Common myeloid progenitor, CD34-positive (primary cell): ENCODE measurements at regions not wholly inside any gene's neighbourhood (a gene's known extent, or its start where the extent isn't known, plus 50 kb on each side); places are given as distances from the start of the nearest gene placed in this dataset.

ENCODE experiments used
- CTCF ChIA-PET: fragments of 350-600 bp; sonication (Branson Sonifier 250); formaldehyde crosslinking; loops from one replicate; lab custom pipeline; 2021; ENCODE audit warnings: antibody characterized with exemption; lab: Charles Lee
- POLR2A ChIA-PET: fragments of 350-600 bp; sonication (Branson Sonifier 250); formaldehyde crosslinking; loops from one replicate; lab custom pipeline; 2021; ENCODE audit warnings: antibody characterized with exemption; lab: Charles Lee
- DNase-seq, 3 donors: peaks; one replicate each; pipeline versions ENCODE4 v3.0.0 to v3.0.0-alpha.2; 2013
- H3K27ac ChIP-seq, 2 experiments: 1 replicate in 1 of 2; 2 replicates in 1 of 2; pipeline ENCODE4 v1.7.0; 2013; ENCODE audit warnings: inconsistent platforms in 2 of 2, low read length in 2 of 2, mild to moderate bottlenecking in 2 of 2, low read depth in 1 of 2, moderate library complexity in 1 of 2; ENCODE audit not compliant: severe bottlenecking in 2 of 2, insufficient read depth in 1 of 2, poor library complexity in 1 of 2
- H3K27me3 ChIP-seq, 5 experiments: replicated peaks in 2 of 5; 1 replicate in 3 of 5; 2 replicates in 2 of 5; pipeline versions ENCODE4 v1.6.1 to v1.7.0; 2013; ENCODE audit warnings: low read length in 4 of 5, mild to moderate bottlenecking in 2 of 5, moderate library complexity in 2 of 5, inconsistent platforms in 1 of 5; ENCODE audit not compliant: insufficient read depth in 5 of 5, control insufficient read depth in 4 of 5
- H3K36me3 ChIP-seq, 4 experiments: 1 replicate in 2 of 4; 2 replicates in 2 of 4; pipeline versions ENCODE4 v1.6.1 to v1.7.0; 2013; ENCODE audit warnings: low read length in 3 of 4, control low read depth in 1 of 4, mild to moderate bottlenecking in 1 of 4; ENCODE audit not compliant: control insufficient read depth in 4 of 4, insufficient read depth in 4 of 4
- H3K4me1 ChIP-seq, 4 experiments: 1 replicate in 3 of 4; 2 replicates in 1 of 4; pipeline versions ENCODE4 v1.6.1 to v1.7.1; 2013; ENCODE audit warnings: low read length in 3 of 4, mild to moderate bottlenecking in 3 of 4, control low read depth in 1 of 4, inconsistent platforms in 1 of 4, moderate library complexity in 1 of 4; ENCODE audit not compliant: control insufficient read depth in 4 of 4, insufficient read depth in 4 of 4; ENCODE audit errors: control extremely low read depth in 1 of 4
- H3K4me3 ChIP-seq, 7 experiments: 1 replicate in 4 of 7; 2 replicates in 3 of 7; pipeline versions ENCODE4 v1.5.1 to v1.7.0; 2013; ENCODE audit warnings: mild to moderate bottlenecking in 7 of 7, low read length in 6 of 7, moderate library complexity in 6 of 7, inconsistent platforms in 2 of 7, low read depth in 2 of 7, control low read depth in 1 of 7; ENCODE audit not compliant: insufficient read depth in 4 of 7, control insufficient read depth in 1 of 7; ENCODE audit errors: extremely low read depth in 1 of 7
- H3K9me3 ChIP-seq, 5 experiments: 1 replicate in 4 of 5; 2 replicates in 1 of 5; pipeline versions ENCODE4 v1.6.1 to v1.7.1; 2013; ENCODE audit warnings: low read length in 4 of 5, mild to moderate bottlenecking in 2 of 5, inconsistent platforms in 1 of 5, low read depth in 1 of 5, moderate library complexity in 1 of 5; ENCODE audit not compliant: control insufficient read depth in 4 of 5, insufficient read depth in 2 of 5; ENCODE audit errors: control extremely low read depth in 1 of 5
- WGBS: methylation state at CpG from one replicate; pipeline ENCODE4 v1.1.5; 2013; ENCODE audit not compliant: insufficient coverage; 5-methylcytosine and 5-hydroxymethylcytosine counted together

- Histone ChIP-seq H3K27me3 (no peaks in the 10 kb centered on the region), H3K4me3 (no peak overlapping the region), H3K27ac (no peak overlapping the region), H3K9me3 (peaks cover 1 to 12% (median 10%) of the 10 kb centered on the region in 5 experiments), H3K4me1 (peaks cover 3 to 16% (median 12%) of the 10 kb centered on the region in 4 experiments), H3K36me3 (no peaks in the 10 kb centered on the region)
- WGBS: 100% methylated on average over 1 of the region's 4 CpGs
- DNase-seq: no peak
- POLR2A ChIA-PET: no interaction called here
- CTCF ChIA-PET: interaction anchor here (1.3 kb wide), 1 partner anchor 12 kb away, joined by 3 read pairs; no protein-coding TSS in a partner anchor
Observed at GRCh38 chr10:29722777-29723176, 88.0 kb upstream of the SVIL start.

GRCh38 chr10:29720149-29720548 is 85.4 kb upstream of the SVIL start:
- no peaks in the 10 kb centered on the region for H3K27me3 ChIP-seq
- DNase-seq: no peak
- H3K4me1 ChIP-seq: peaks cover 0 to 4% (median 3%) of the 10 kb centered on the region in 4 experiments
- H3K27ac ChIP-seq: no peak overlapping the region
- H3K9me3 ChIP-seq: peaks cover 1 to 12% (median 10%) of the 10 kb centered on the region in 5 experiments
- CTCF ChIA-PET: interaction anchor here (0.8 kb wide), 1 partner anchor 9 kb away, joined by 3 read pairs; no protein-coding TSS in a partner anchor
- H3K36me3 ChIP-seq: no peaks in the 10 kb centered on the region
- POLR2A ChIA-PET: no interaction called here
- no peak overlapping the region for H3K4me3 ChIP-seq

- POLR2A ChIA-PET: no interaction called here
- no peak overlapping the region for H3K4me3 ChIP-seq
- H3K27ac ChIP-seq: no peak overlapping the region
- no peak for DNase-seq
- no peaks in the 10 kb centered on the region for H3K27me3 ChIP-seq
- H3K9me3 ChIP-seq: peaks cover 1 to 12% (median 10%) of the 10 kb centered on the region in 5 experiments
- WGBS: 93% methylated on average over 2 of the region's 4 CpGs
- no peaks in the 10 kb centered on the region for H3K36me3 ChIP-seq
- H3K4me1 ChIP-seq: no peaks in the 10 kb centered on the region
- CTCF ChIA-PET: interaction anchor here (0.9 kb wide), 1 partner anchor 132 kb away, joined by 3 read pairs; no protein-coding TSS in a partner anchor
Observed at GRCh38 chr10:29719281-29719675, 84.5 kb upstream of the SVIL start.

GRCh38 chr10:29715296-29715695 is 80.5 kb upstream of the SVIL start:
- no peaks in the 10 kb centered on the region for H3K27me3 ChIP-seq
- 86% methylated on average over 1 of the region's 2 CpGs for WGBS
- H3K4me1 ChIP-seq: no peaks in the 10 kb centered on the region
- ChIA-PET POLR2A (no interaction called here), CTCF (interaction anchor here (1.0 to 1.2 kb wide), 2 partner anchors 9 to 19 kb away, joined by 3 to 4 read pairs; no protein-coding TSS in a partner anchor)
- H3K9me3 ChIP-seq: peaks cover 1 to 12% (median 10%) of the 10 kb centered on the region in 5 experiments
- H3K36me3 ChIP-seq: peaks cover 0 to 6% (median 0%) of the 10 kb centered on the region in 4 experiments
- H3K27ac ChIP-seq: no peak overlapping the region
- no peak overlapping the region for H3K4me3 ChIP-seq
- no peak for DNase-seq

GRCh38 chr10:29714096-29714874 is 79.5 kb upstream of the SVIL start:
- ChIA-PET POLR2A (no interaction called here), CTCF (no interaction called here)
- Histone ChIP-seq H3K36me3 (peaks cover 0 to 6% (median 0%) of the 10 kb centered on the region in 4 experiments), H3K27ac (no peak overlapping the region), H3K4me1 (no peaks in the 10 kb centered on the region), H3K27me3 (no peaks in the 10 kb centered on the region), H3K9me3 (peaks cover 1 to 8% (median 6%) of the 10 kb centered on the region in 5 experiments), H3K4me3 (no peak overlapping the region)
- no peak for DNase-seq
- 100% methylated on average over 4 of the region's 9 CpGs for WGBS

GRCh38 chr10:29713450-29713849 is 78.7 kb upstream of the SVIL start:
- no peaks in the 10 kb centered on the region for H3K27me3 ChIP-seq
- POLR2A ChIA-PET: no interaction called here
- whole genome bisulfite sequencing: 100% methylated on average over 1 of the region's 2 CpGs
- H3K36me3 ChIP-seq: peaks cover 0 to 6% (median 0%) of the 10 kb centered on the region in 4 experiments
- H3K4me1 ChIP-seq: no peaks in the 10 kb centered on the region
- CTCF ChIA-PET: no interaction called here
- no peak overlapping the region for H3K27ac ChIP-seq
- DNase-seq: no peak
- H3K4me3 ChIP-seq: no peak overlapping the region
- H3K9me3 ChIP-seq: peaks cover 0 to 4% (median 0%) of the 10 kb centered on the region in 5 experiments

- no peak overlapping the region for H3K27ac ChIP-seq
- CTCF ChIA-PET: no interaction called here
- 96% methylated on average over 7 of the region's 7 CpGs for WGBS
- H3K4me1 ChIP-seq: no peaks in the 10 kb centered on the region
- H3K36me3 ChIP-seq: peaks cover 0 to 6% (median 0%) of the 10 kb centered on the region in 4 experiments
- H3K27me3 ChIP-seq: no peaks in the 10 kb centered on the region
- no peak overlapping the region for H3K4me3 ChIP-seq
- POLR2A ChIA-PET: no interaction called here
- peak in 1 of 3 donors; percentile 26 for DNase-seq
- no peaks in the 10 kb centered on the region for H3K9me3 ChIP-seq
Observed at GRCh38 chr10:29712108-29712507, 77.3 kb upstream of the SVIL start.
